ENCODE measurements at regions not wholly inside any gene's neighbourhood (a gene's known extent, or its start where the extent isn't known, plus 50 kb on each side); places are given as distances from the start of the nearest gene placed in this dataset.
"Not testable (repeated sequence)": the region's sequence is repeated elsewhere in the genome, so short reads cannot be mapped to it uniquely, and the experiment has no call there.

DNA sequence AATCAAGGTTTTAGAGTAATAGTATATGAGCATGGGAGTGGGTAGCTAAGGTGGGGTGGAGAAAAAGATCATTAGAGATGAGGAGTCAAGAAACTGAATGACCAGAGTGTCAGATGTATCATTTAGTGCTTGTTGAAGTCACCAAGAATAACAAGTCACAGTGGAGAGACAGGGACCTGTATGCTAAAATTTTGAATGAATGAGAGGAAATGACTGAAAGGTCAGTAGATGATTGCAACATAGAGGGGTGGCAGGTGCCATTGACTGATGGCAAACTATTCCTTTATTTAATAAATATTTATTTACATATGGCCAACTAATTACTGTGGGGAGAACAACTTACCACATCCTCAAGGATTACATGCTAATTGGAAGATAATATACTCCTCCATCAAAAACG is 75.0 kb upstream of the ANKRD28 start:
- DNase-seq (ENCODE audit: low read depth) = no peak
- no peak for FAIRE-seq
- TF ChIP-seq, protein P1, sequence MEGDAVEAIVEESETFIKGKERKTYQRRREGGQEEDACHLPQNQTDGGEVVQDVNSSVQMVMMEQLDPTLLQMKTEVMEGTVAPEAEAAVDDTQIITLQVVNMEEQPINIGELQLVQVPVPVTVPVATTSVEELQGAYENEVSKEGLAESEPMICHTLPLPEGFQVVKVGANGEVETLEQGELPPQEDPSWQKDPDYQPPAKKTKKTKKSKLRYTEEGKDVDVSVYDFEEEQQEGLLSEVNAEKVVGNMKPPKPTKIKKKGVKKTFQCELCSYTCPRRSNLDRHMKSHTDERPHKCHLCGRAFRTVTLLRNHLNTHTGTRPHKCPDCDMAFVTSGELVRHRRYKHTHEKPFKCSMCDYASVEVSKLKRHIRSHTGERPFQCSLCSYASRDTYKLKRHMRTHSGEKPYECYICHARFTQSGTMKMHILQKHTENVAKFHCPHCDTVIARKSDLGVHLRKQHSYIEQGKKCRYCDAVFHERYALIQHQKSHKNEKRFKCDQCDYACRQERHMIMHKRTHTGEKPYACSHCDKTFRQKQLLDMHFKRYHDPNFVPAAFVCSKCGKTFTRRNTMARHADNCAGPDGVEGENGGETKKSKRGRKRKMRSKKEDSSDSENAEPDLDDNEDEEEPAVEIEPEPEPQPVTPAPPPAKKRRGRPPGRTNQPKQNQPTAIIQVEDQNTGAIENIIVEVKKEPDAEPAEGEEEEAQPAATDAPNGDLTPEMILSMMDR (IDR thresholded peaks at IDR 0.05; ENCODE audit: insufficient read depth, low read length, severe bottlenecking) = no peak
- Histone ChIP-seq H3K27me3 (ENCODE audit: control insufficient read depth, insufficient read depth, low read length) (no peaks in the 10 kb centered on the region), H3K4me3 (ENCODE audit: low read depth, low read length) (no peak overlapping the region), H3K36me3 (ENCODE audit: control insufficient read depth, insufficient read depth, low read length) (peaks cover 1% of the 10 kb centered on the region)

DNA sequence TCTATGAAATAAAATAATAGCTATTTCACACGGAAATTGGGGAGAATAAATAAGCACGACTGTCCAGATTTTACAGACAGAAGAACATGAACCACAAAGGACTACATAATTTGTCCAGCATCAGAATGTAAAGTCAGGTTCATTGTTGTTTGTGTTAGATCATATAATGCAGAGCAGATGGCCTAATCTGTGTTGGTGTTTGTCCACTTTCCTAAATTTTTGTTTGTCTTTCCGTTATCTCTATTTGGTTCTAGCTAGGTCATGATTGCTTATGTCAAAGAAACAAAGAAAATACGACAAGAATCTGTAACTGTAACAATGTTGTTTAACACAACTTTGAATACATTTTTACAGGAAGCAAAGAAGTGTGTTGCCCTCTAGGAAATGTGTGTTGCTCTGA is 75.6 kb upstream of the ANKRD28 start:
- Histone ChIP-seq H3K4me3 (ENCODE audit: low read depth, low read length) (no peak overlapping the region), H3K36me3 (ENCODE audit: control insufficient read depth, insufficient read depth, low read length) (peaks cover 1% of the 10 kb centered on the region), H3K27me3 (ENCODE audit: control insufficient read depth, insufficient read depth, low read length) (no peaks in the 10 kb centered on the region)
- DNase-seq (ENCODE audit: low read depth) (no peak), FAIRE-seq (no peak)
- TF ChIP-seq, protein P1 (IDR thresholded peaks at IDR 0.05; ENCODE audit: insufficient read depth, low read length, severe bottlenecking) = no peak

DNA sequence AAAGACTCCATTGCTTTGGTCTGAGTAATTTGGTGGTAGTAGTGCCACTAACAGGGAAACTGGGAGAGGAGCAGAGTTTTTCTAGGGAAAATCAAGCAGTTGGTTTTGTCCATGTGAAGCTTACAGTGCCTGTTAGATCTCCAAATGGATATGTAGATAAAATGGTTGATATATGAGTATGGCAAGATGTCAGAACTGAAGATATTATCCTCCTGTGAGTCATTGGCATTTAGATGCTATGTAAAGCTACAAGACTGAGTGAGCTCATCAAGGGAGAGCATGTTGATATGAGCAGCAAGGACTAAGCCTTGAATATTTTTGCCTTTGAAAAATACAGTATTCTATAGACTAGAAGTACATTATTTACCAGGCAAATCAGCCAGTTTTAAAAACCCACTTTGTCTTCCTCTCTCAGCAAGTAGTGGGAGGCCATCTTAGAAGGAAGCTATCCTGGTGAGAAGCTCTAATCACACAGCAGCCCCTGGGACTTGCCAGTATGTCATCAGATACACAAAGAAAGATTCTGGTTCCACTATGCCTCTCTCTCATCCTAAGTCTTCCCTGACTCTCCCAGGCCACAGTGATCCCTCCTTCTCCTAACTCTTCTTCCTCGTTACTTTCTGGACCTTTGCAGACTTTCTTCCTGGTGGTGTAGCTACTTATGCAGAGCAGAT is 77.4 kb upstream of the ANKRD28 start:
- DNase-seq (ENCODE audit: low read depth) (peak; percentile 77), FAIRE-seq (no peak)
- Histone ChIP-seq H3K27me3 (ENCODE audit: control insufficient read depth, insufficient read depth, low read length) (no peaks in the 10 kb centered on the region), H3K36me3 (ENCODE audit: control insufficient read depth, insufficient read depth, low read length) (peaks cover 1% of the 10 kb centered on the region), H3K4me3 (ENCODE audit: low read depth, low read length) (no peak overlapping the region)
- TF ChIP-seq, protein P1 (IDR thresholded peaks at IDR 0.05; ENCODE audit: insufficient read depth, low read length, severe bottlenecking) = no peak

DNA sequence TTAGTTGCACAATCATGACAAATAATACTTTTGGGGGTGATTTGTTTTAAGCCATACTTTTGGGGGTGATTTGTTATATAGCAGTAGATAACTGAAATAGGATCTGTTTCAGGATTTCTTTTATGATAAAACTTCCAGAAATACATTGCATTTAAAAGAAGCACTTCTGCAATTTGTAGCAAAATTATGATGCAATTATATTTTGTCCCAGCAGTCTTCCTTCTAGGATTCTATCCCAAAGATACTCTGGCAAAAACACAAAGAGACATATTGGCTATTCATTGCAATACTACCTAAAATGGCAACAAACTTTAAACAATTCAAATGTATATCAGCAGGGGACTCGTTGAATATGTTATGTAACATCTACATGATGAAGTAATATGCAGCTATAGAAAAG is 78.9 kb upstream of the ANKRD28 start:
- no peak overlapping the region for H3K4me3 ChIP-seq (ENCODE audit: low read depth, low read length)
- TF ChIP-seq, protein P1 (IDR thresholded peaks at IDR 0.05; ENCODE audit: insufficient read depth, low read length, severe bottlenecking) = no peak
- H3K27me3 ChIP-seq (ENCODE audit: control insufficient read depth, insufficient read depth, low read length) = no peaks in the 10 kb centered on the region
- DNase-seq (ENCODE audit: low read depth) = no peak
- peaks cover 1% of the 10 kb centered on the region for H3K36me3 ChIP-seq (ENCODE audit: control insufficient read depth, insufficient read depth, low read length)
- no peak for FAIRE-seq

DNA sequence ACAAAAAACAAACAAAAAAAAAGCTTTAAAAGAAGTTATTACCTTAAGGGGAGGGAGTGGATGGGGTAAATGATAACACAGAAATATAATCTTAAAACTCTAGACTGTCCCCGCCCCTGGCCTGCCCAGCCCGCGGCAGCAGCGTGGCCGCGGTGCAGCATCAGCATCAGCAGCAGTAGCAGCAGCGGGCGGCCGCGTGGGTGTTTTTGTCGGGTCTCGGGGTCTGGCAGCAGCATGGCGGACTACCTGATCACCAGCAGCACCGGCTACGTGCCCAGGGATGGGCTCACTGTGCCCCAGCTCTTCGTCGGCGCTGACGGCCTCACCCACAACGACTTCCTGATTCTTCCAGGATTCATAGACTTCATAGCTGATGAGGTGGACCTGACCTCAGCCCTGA is 80.0 kb upstream of the ANKRD28 start:
- FAIRE-seq = no peak
- no peak for DNase-seq (ENCODE audit: low read depth)
- TF ChIP-seq, protein P1 (IDR thresholded peaks at IDR 0.05; ENCODE audit: insufficient read depth, low read length, severe bottlenecking) = no peak
- Histone ChIP-seq H3K36me3 (ENCODE audit: control insufficient read depth, insufficient read depth, low read length) (peaks cover 1% of the 10 kb centered on the region), H3K4me3 (ENCODE audit: low read depth, low read length) (no peak overlapping the region), H3K27me3 (ENCODE audit: control insufficient read depth, insufficient read depth, low read length) (no peaks in the 10 kb centered on the region)

DNA sequence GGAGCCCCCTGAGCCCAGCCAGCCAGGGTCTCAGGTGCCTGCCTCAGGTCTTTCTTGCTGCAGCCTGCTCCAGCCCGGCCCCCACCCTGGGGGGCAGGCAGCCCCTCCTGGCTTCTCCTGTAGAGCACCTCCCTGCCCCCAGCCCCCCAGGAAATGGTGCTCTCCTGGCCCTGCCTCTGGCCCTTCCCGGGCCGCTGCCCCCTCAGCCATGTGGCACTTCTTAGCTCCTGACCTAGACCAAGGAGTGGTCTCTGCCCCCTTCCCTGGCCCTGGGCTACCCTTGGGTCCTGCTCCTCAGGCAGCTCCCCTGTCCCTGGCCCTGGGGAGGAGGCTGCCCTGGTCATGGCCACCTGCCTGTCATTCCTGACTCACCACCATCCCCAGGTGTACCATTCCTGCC is 82.0 kb upstream of the ANKRD28 start:
- not testable (repeated sequence) for DNase-seq (ENCODE audit: low read depth); FAIRE-seq; H3K4me3 ChIP-seq (ENCODE audit: low read depth, low read length); H3K36me3 ChIP-seq (ENCODE audit: control insufficient read depth, insufficient read depth, low read length); H3K27me3 ChIP-seq (ENCODE audit: control insufficient read depth, insufficient read depth, low read length)
